Activated effector memory CD4-positive, alpha-beta T cell treated with Interleukin-2 at 50 U/mL for 16 hours (primary cell): ENCODE measurements at regions not wholly inside any gene's neighbourhood (a gene's known extent, or its start where the extent isn't known, plus 50 kb on each side); places are given as distances from the start of the nearest gene placed in this dataset.
"Not testable (repeated sequence)": the region's sequence is repeated elsewhere in the genome, so short reads cannot be mapped to it uniquely, and the experiment has no call there.

ENCODE experiments used
- DNase-seq: peaks from one replicate; pipeline ENCODE4 v3.0.0-alpha.2; 2020

DNA sequence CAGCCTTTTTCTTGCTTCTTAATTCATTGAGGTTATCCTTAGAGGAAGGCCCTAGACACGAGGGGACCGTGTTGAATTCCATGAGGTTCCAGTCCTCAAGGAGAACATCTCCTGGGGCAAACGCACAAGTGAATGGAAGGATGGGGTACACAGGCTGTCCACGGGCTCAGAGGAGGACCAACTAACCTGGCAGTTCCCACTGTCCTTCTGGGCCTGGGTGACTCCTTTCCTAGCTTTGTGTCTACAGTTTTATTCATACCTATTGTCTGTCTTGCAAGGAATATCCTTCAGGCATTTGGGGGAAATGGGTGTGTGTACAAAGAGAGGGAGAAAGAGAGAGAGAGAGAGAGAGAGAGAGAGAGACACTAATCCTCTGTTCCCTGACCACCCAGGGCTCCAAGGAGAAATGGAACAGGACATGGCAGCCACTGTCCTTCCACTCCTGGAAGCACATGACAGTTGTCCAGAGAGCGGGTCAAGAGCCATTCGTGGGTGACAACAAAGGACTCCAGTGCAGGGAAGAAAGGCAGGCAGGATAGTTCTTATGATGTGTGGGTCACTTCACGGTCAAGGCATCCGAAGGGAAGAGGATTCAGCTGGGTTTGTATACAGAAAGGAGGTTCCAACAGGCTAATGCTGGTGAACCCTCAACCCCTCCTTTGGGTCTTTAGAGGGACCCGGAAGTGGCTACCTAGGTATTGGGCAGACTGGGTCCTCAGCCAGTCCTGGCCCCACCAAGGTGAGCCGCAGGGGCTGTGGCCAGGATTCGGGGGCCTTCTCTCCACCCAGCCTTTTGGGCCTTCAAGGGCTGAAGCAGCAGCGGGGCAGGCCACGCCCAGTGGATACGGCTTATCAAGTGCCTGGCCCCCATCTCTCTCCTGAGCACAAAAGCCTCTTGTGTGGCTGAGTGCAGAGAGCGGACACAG, 150.6 kb downstream of the MYCN start:
- DNase-seq: no peak

GRCh38 chr2:16089491-16089890, 149.1 kb downstream of the MYCN start:
- DNase-seq: not testable (repeated sequence)

- no peak for DNase-seq
Measured at GRCh38 chr2:16088802-16089112, 148.4 kb downstream of the MYCN start.

DNA sequence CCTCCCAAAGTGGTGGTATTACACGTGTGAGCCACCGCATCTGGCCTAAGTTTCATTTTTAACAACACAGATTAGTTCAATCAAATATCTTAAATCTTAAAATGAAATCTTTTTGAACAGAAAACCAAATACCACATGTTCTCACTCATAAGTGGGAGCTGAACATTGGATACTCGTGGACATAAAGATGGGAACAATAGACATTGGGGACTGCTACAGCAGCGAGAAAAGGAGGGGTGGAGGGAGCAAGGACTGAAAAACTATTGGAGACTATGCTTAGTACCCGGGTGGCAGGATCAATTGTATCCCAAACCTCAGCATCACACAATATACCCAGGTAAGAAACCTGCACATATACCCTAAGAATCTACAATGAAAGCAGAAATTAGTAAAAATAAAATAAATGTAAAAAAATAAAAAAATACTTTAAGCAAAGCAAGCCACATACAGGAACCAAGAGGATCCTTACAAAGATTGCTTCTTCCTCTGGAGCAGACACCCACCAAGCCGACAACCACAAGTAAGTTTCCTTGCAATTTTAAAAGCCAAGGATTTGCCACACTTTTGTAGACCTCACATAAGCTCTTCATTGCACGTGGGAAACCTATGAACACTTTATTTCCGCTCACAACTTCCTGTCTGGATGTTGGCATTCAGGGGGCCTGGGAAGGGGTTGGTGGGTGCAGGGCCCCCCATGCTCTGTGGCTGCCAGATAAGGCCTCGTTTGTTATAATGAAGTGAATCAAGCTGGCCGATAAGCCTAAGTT, 147.9 kb downstream of the MYCN start:
- no peak for DNase-seq

DNA sequence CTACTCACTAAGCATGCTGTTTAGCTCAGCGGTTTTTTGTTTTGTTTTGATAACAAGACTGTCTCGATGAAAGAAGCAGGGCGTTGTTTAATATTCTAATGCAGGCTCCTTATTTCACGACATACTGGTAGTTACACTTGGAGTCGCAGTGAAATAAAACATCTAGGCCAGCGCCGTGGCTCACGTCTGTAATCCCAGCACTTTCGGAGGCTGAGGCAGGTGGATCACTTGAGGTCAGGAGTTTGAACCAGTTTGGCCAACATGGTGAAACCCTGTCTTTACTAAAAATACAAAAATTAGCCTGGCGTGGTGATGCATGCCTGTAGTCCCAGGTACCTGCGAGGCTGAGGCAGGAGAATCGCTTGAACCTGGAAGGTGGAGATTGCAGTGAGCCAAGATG, 145.8 kb downstream of the MYCN start:
- not testable (repeated sequence) for DNase-seq

DNA sequence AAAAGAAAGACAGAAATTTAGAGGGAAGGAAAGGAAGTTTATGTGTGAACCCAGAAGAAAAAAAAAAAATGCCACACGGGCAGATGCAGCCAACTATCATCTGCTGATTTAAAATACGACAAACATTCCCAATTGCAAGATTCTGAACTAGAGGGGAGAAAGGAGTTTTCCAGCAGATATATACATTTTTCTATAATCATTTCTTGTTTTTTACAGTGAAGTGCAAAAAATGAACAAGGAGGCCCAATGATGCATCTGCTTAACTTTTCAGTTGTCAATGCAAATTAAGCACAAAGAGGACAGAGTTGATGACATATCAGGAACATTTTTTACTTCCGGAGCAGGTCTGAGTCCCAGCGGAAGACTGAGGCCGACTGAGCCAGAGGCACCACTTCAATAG, 144.7 kb downstream of the MYCN start:
- no peak for DNase-seq

DNA sequence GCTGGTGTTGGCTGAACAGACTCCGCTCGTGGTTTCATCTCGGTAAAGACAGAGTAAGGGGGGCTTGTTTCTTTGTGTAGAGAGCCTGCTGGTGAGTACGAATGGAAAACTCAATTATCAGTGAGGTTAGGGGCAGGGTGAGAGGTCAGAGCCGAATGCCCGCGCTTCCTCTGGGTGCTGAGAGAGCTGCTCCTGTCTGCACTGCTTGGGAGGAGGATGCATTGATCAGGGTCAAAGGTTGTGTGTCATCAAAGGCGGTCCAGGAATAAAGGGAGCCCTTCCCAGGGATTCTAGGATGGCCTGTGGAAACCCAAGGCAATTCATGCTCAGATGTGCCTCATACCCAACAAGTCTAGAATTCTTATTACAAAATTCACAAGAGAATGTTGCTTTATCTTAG, 143.9 kb downstream of the MYCN start:
- no peak for DNase-seq

- DNase-seq: no peak
Measured at GRCh38 chr2:16082276-16082675, 141.9 kb downstream of the MYCN start.

GRCh38 chr2:16081316-16082200, 141.2 kb downstream of the MYCN start:
- no peak for DNase-seq

- no peak for DNase-seq
Measured at GRCh38 chr2:16080516-16080915, 140.2 kb downstream of the MYCN start.

DNA sequence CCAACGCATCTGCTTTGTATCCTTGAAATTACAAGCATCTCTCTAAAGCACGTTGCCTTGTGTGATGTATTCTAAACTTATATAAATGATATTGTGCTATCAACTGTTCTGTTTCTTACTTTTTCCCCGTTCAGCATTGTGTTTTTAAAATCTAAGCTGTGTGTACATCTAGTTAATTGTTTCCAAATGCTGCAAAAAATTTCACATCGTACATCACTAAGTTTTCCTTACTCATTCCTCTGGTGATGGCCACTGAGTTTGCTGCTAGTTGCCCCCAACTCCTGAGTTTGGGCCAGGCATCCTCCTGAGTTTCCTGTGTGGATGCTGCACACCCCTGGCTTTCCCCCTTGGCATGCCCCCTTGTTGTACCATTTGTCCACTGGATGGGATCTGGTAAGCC, 139.7 kb downstream of the MYCN start:
- no peak for DNase-seq

DNA sequence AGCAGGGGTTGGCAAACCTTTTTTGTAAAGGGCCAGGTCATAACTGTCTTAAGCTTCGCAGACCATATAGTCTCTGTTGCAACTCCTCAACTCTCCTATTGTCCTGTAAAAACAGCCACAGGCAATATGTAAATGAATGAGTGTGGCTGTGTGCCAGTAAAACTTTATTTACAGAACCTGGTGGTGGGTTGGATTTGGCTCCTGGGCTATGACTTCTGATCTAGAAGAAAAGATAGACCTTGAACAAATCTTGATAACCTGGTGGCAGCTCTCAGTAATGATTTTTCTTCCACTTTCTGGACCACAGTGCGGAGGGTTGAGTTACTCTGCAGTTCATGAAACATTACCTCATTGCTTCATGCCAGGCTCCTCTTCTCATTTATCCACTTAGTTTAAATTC, 139.3 kb downstream of the MYCN start:
- DNase-seq: no peak

DNA sequence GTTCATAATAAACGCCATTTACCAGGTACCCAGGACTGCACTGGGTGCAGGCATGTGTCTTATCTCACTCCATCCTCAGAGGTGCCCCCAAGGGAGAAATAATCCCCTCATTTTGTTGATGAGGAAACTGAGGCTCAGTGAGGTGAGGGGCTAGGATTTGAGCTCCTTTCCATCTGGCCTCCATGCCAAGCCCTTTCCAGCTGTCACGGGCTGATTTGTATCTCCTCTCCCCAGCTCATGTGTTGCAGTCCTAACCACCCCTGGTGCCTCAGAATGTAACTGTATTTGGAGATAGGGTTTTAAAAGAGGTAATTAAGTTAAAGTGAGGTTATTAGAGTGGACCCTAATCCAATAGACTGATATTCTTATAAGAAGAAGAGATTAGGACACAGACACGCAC, 137.3 kb downstream of the MYCN start:
- DNase-seq: no peak

- no peak for DNase-seq
Measured at GRCh38 chr2:16076911-16077310, 136.6 kb downstream of the MYCN start.

DNA sequence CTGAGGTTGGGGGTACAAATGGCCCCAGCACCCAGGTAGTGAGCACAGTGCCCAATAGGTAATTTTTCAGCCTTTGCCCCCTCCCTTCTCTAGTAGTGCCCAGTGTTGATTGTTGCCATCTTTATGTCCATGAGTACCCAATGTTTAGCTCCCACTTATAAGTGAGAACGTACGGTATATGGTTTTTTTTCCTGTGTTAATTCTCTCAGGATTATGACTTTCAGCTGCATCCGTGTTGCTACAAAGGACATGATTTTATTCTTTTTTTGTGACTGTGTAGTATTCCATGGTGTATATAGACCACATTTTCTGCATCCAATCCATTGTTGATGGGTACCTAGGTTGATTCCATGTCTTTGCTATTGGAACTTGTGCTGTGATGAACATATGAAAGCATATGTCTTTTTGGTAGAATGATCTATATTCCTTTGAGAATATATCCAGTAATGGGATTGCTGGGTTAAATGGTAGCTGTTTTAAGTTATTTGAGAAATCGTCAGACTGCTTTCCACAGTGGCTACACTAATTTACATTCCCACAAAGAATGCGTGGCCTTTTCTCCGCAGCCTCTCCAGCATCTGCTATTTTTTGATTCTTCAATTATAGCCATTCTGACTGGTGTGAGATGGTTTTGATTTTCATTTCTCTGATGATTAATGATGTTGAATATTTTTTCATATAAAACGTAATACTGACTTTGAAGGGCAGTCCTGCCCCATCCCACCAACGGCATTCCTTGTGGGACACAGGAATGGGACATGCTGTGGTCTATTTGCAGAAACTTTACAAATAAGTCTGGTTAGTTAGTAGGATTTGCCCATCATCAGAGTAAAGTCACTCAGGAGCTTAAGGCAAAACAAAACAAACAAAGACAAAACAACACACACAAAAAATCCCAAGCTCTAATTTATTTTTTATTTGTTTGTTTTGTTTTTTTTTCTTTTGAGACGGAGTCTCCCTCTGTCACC, 135.0 kb downstream of the MYCN start:
- no peak for DNase-seq

- no peak for DNase-seq
Measured at GRCh38 chr2:16073921-16074425, 133.6 kb downstream of the MYCN start.

DNA sequence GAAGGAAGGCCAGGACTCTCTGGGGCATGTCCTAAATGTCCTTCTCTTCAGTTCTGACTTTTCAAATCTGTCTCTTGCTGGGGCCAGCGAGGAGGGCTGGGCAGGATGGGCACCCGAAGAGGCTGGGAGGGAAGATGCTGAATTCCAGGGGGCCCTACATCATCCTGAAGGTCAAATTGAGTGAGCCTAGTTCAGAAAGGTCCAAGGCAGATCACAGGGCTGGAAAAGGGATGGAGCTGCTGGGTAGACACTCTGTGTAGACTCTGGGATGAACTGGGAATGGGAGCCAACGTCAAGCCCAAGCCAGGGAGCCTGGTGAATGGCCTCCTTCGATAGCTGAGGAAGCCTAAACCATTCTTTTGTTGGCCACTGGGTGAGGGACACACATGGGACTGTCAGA, 133.1 kb downstream of the MYCN start:
- no peak for DNase-seq

- DNase-seq: no peak
Measured at GRCh38 chr2:16072638-16073290, 132.4 kb downstream of the MYCN start.

DNA sequence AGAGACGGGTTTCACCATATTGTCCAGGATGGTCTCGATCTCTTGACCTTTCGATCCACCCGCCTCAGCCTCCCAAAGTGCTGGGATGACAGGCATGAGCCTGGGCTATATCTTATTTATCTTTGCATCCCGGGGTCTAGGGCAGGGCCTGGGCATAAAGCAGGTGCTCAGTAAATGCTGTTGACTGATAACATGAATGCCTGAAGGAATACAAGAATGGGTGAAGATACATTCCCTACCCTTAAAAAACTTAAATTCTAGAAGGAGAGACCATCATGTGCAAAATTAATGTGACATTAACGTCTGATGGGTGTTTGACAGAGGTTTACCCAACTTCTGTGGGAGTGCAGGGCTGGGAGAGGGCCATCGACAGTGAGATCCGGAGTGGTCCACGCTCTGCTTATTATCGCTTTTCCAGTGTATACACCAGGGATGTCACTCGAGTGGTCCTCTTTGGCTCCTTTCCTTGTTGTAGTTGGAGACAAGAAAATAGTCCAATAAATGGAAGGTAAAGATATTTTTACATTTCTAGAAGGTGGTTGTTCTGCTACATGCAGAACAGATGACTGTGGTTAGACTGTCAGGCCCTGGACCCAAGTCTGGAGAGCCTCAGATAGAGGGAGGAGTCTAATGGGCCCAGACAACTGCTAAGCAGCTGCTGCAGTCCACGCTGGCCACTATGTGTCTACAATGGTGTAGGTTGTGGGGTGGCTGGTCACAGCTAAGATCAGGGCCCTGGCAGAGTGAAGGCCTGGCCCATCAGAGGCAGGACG, 131.7 kb downstream of the MYCN start:
- no peak for DNase-seq

GRCh38 chr2:16071039-16071864, 130.9 kb downstream of the MYCN start:
- no peak for DNase-seq
